DMS53 (cell line): ENCODE measurements at regions not wholly inside any gene's neighbourhood (a gene's known extent, or its start where the extent isn't known, plus 50 kb on each side); places are given as distances from the start of the nearest gene placed in this dataset.

Source experiments
- DNase-seq: peaks from one replicate; lab custom pipeline; 2025; lab: John Stamatoyannopoulos, UW

DNA sequence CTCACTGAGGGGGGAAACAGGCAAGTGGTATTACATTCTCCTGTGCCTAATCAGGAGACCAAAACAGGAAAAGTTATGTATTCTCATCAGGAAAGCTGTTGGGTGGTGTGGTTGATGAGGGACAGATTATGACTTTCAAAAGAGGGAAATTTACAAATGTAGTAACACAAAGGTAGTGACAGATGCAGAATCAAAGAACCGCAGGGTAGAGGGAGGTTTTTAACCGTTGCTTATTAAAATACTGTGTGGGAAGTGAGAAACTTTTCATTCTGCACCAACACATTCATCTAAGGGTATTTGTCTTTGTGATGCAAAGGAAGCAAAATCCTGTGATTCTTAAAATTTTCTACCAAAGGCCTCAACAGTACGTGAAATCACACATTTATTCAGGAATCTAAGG is 288.2 kb upstream of the MAN1A1 start:
- no peak for DNase-seq

DNA sequence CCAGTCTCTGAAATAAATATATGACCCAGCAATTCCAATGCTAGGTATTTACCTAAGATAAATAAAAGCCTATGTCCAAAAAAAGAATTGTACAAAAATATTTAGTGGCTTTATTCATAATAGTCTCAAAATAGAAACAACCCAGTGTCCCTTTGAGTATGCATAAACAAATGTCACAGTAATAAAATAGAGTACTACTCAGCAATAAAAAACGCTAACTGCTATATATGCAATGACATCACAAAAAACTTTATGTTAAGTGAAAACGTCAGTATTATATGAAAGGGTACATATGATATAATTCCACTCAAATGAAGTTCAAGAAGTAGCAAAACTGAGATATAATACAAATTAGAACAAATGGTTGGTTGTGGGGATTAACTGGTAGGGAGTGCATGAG is 286.5 kb upstream of the MAN1A1 start:
- no peak for DNase-seq

DNA sequence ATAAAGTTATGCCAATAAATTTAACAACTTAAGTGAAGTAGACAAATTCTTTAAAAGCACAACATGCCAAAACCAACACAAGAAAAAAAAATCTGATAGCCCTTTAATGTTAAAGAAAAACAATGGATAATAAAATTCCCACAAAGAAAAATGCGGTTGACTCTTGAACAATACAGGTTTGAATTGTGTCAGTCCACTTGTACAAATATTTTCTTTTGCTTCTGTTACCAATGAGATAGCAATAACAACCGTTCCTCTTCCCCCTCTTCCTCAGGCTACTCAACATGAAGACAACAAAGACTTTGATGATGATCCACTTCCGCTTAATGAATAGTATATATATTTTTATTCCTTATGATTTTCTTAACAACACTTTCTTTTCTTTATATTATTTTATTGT is 283.9 kb upstream of the MAN1A1 start:
- peak; percentile 32 for DNase-seq

DNA sequence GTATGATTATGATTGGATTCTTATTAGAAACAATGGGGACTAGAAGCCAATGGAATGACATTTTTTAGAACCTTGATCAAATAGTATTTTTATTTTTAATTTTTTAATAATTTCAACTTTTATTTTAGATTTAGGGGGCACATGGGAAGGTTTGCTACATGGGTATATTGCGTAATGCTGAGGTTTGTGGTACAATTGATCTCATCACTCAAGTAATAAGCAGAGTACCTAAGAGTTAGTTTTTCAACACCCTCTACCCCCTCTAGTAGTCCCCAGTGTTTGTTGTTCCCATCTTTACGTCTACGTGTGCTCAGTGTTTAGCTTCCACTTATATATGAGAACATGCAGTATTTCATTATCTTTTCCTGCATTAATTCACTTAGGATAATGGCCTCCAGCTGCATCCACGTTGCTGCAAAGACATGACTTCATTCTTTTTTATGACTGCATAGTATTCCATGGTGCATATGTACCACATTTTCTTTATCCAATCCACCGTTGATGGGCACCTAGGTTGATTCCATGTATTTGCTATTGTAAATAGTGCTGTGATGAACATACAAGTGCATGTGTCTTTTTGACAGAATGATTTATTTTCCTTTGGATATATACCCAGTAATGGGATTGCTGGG is 281.1 kb upstream of the MAN1A1 start:
- no peak for DNase-seq

DNA sequence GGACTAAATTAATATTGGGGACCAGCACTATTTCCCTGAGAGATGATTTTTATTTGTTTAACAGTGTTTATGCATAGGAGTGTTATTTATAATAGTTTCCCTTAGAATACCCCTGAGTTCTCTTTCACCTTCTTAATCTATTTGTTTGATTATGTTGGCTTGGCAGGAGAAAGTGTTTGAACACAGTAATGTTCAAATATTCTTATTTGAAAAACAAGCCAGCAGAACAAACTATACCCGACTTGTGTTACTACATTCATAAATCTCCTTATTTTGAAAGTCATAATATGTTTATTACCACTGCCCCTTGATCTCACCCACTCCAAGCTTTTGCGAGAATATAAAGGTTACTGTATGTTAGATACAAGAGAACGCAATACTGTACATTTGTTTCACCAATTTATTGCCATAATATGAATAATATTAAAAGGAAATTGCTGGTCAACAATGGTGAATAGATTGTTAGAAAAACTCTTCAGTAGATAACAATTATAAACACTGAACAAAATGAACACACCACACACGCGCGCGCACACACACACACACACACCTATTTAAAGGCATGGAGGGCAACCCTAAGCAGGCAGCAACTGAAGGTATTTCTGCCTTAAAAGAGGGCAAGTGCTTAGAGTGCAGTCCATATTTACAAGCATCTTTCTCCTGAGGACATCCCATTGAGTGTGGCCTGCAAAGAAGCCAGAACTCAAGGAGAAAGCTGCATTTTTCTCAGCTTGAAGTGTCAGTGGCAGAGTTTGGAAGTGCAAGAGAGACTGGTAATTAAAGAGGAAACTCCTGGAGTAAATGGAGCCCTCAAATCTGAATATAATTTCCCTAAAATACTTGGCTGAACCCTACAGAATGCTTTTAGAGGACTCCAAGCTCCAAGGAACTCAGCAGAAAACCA is 279.4 kb upstream of the MAN1A1 start:
- DNase-seq = peak; percentile 13

DNA sequence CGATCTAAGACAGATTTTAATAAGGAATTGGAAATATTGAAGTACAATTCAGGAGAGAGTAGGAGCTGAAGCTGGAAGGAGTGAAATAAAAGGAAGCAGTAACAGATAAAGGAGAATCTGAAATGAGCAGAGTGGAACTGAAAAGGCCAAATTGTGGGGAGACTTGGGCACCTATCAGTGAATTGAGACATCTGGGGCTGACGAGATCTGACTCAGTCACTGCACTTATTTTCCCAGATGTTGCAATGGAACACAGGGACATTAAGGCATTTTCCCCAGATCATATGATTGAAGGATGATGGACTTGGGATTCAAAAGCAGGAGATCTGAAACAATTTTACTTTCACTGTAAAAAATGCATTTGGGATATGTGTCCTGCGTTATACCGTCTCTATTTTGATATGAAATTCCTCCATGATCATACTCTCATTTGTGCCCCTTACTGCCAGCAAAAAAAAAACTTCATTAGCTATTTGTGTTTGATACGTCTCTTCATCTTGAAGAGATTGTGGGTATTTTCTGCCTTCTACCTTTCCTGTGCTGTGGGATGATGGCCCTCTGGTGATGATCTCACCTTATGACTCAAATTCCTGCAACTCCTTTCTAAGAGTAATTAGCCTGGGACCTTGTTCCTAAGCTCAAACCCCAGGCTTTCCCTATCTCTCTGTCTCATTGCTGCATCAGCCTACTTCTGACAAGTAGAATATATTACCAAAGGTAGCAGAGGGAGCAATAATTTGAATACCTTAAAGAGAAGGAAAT is 278.5 kb upstream of the MAN1A1 start:
- DNase-seq = peak; percentile 49

DNA sequence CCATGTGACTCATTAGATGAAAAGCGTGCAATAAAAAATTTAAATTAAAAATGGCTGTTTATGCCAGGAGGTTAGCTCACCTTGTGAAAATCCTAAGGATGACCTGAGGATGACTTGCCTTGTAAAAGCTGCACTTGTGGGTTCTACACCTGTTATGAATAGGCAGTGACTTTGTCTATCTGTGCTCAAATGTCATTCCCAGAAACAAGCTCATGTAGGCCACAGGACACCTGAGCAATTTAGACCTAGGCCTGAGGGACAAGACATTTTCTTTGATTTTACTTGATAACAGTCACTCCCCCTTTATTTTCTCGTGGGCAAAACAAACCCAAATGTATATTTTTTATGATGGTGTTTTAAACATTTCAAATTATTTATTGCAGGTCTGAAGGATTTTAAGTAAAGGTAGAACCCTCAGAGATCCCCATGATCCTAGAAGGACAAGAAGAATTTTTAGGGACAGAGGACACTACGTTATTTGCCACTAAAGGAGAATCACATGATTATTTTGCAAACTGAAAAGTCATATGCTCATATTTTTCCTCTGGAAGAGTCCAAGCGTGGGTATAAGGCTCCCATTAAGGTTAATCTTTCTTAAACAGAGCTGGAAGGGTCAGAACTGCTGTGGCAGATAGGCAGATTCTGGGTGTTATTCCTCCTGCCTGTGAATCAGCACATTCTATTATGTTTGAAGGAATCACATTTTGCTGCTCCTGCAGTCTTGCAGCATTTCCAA is 277.5 kb upstream of the MAN1A1 start:
- no peak for DNase-seq

DNA sequence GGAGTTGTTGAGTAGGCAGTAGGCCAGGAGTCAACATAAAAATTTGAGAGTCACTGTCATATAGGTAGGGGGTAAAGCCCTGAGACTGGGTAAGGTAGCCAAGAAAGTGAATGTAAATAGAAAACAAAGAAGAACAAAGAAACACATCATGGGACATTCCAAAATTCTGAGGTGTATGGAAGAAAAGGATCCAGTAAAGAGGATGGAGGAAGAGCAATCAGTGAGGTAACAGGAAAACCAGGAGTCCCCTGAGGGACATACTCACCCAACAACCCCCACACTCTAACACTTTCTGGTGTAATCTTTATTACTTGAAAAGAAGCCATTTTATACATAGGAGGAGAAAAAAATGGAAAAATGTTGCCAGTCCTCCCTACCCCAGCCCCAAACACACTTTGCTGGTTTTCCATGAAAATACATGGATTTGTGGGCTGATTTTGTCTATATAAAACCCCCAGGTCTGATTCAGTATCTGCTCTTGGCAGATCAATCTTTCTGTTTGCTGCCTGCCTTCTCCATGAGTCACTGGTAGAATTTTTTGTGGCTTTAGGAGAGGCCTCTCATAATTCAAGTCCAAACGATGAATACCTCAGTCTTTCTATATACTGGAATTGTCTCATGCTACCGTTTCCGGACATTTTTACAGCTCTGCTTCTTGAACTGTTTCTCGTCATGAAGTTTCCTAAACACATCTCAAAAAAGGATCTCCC is 271.4 kb upstream of the MAN1A1 start:
- DNase-seq = peak; percentile 22

DNA sequence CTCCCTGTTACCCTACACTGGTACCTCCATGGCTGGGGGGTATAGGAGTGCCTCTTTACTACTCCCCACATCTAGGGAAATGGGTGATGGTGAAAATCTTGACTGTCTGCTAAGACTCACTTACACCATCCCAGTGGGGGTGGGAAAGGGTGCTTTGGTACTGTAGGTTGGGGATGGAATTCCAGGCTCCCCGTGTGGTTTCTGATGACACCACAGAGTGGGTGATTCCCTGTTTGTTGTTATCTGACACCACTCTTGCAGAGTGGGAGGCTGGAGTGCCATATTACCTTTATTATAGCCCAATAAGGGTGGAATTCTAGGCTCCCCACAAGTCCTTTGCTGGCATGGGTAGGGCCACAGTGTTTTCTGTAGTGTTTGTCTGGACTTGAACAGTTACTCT is 264.6 kb upstream of the MAN1A1 start:
- no peak for DNase-seq

DNA sequence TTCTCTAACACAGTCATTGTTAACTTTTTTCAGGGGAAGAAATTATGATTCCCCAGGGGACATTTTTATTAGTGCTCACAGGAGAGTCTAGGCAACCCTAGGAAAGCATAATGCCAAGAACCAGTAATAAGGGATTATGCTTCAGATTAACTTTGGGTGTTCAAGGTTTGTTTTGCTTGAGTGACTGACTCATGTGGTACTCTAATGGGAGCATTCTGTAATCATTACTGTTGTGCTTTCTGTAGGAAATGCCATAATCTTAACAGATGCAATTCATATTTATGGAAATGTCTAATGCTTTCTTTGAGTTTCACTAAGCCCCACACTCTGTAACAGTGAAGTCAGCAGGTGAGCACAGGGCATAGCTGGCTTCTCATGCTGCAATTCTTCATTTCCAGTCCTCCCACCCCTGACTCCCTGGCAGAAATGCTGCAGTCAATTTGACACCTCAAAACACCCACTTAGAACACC is 263.4 kb upstream of the MAN1A1 start:
- no peak for DNase-seq

DNA sequence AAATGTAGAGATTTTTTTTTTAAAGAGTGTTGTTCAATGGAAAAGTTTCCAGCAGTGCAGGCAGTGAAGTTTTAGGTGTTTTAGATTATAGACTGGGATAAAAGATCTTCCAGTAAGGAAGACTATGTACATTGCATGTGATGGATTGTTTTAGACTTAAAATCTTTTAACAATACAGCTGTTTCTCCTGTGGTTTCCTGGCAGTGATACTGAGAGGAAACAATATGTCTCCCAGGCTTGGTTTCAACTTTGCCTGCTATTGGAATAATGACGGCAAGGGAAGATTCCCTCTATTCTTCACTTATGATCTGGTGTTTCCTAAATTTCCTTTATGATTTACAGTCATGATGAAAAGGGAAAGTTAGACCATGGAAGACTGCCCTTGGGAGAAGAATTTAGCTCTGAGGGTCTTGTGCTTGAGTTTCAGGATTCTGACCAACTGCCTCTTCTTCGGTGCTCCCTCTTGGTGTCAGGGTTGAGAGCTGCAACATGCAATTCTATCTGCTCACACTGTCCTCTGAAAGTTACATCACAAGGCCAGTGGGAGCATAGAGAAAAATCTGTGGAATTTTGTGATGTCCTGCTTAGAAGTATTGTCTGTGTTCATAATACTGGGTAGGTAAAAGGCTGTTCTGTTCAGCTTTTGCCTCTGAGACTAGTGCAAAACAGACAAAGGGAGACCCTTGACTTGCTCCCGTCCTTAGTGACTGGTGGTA is 262.8 kb upstream of the MAN1A1 start:
- DNase-seq = no peak

DNA sequence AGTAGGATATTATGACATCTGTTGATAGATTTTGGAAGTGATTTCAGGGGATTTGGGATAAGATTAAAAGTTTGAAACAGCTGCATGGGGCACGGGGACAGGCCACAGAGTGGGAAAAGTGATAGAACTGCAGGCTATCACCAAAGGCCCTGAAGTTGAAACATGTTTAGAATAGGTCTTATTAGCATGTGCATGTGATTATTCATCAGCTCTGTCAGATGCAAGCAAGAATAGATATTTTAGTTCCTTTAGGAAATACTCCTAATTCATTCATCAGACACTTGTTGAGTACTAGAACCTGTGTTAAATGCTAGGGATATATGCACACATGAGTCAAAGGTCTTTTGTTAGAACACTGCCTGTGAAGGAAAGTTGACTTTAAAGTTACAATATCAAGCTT is 261.2 kb upstream of the MAN1A1 start:
- no peak for DNase-seq

DNA sequence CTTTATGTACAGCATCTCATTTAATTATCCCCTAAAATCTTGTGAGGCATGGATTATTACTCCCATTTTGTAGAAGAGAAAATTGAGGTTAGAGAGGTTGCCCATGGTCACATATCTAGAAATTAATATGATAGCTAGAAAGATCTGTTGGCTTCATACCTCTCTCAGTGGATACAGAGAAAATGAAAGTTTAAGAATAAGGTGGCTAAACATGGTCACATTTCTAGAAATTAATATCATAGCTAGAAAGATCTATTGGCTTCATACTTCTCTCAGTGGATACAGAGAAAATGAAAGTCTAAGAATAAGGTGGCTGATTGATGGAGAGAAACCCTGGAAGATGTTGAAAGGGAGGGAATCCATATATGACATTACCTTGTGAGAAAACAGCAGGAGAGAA is 260.7 kb upstream of the MAN1A1 start:
- DNase-seq = no peak

DNA sequence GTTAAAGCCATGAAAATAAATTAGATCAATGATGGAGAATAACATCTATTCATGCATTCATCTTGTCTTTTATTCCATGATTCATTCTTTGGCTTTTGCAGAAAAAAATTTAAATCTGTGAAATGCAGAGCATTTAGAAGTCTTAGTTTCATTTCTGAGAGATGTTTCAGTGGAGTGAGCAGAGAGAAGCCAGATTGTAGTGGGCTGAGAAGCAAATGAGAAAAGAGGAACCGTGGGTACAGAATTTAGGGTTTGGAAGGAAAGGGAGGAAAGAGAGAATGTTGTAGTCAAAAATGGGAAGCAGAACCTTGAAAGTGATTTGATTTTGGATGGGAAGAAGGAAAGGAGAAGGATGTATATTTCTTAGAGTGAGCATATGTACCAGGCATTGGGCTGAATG is 260.3 kb upstream of the MAN1A1 start:
- no peak for DNase-seq

DNA sequence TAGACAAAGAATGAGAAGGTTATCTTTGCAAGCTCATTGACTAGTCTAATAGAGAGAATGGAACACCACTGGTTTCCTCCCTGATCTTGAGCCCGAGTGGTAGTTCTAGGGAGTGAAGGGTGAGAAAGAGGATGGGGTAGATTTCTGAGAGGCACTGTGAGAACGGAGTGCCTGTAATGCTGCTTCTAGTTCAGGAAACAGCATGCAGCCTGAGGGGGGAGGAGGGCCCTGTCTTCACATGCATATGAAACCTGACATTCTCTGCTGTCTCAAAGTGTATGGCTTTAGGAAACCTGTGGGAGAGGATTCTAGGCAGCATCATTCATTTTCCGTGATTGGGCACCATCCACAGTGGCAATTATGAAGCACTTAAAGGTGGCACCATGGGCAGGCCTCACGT is 259.4 kb upstream of the MAN1A1 start:
- DNase-seq = no peak

DNA sequence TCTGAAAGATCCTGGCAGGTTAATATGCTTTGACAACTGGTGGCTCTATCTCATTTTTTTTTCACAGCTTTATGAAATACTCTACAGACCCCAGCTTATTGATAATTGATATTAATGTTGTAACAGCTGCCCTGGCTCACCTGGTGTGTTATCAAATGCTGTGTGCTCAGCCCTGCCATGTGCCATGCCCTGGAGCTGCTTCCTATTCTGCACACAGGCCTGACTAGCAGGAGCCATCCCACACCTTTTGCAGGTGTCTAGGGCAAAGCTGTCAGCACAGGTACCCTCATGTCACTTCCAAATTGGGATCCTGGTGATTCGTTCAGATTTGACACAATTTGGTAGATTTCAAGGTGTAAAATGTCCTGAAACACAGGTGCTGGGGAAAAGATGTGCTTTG is 254.6 kb upstream of the MAN1A1 start:
- DNase-seq = no peak

DNA sequence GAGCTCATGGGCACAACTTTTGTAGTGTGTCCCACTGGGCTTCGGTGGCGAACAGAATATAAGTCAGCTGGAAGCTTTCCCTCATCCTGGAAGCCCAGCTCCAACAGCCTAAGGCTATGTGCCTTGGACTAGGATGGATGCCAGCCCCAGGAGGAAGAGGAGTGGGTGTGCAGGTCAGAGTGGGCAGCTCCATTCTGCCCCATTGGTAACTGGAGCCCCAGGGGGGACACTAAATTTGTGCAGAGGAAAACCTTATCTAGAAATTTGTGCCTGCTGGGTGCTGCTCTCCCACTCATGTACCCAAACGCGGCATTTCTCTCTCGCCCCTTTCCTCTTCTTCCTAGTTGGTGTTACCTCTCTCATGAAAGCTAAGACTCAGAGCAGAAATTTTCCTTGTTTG is 253.9 kb upstream of the MAN1A1 start:
- no peak for DNase-seq

DNA sequence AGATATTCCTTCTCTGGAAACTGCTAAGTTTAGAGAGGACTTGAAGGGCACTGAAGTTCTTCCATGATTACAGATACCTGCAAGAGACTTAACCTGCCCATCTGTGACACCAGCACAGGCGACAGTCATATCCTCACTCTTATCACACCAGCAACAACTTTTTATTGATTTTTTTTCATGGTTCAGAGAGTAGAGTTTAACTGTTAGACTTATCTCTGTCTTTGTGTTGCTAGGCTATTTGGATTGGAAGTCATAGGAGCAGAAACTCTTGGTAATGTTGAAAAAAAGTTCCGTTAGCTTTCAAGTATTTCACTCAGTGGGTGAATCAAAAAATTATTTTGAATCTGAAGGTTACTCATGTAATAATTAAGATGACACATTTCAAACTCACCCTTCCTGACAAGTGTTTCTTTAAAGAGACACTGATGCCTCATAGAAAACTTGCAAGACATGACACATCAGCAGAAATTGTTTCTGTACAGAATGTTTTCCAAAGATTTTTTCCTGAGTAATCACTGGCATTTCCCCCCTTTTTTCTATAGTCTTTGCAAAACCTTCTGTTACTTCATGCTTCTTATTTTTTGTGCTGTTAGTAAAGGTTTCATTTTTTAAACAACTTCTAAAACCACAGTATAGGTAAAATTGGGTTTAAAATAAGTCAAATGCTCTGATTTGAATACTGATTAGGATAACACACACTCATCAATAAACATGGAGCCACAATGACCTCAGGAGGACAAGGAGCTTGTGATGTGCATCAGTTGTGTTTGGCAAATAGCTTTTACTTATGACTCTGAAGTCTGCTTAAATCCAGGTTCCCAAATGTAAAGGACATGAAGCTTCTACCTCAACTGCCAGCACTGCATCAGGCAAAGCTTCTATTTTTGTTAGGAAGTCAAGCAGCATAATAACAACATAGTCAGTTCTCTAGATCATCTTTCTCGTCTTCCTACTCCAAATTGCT is 252.9 kb upstream of the MAN1A1 start:
- DNase-seq = no peak

DNA sequence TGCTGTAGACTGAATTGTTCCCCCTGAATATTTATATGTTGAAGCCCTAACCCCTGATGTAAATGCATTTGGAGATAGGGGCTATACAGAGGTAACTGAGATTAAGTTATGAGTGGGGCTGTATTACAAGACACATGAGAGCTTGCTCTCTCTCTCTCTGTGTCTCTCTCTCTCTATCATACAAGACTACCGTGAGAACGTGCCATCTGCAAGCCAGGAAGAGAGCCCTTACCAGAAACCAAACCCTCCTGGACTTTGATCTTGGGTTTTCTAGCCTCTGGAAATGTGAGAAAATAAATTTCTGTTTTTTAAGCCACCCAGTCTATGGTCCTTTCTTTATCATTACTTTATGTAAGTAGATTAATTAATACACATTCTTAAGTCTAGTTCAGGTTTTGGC is 249.3 kb upstream of the MAN1A1 start:
- peak; percentile 80 for DNase-seq

DNA sequence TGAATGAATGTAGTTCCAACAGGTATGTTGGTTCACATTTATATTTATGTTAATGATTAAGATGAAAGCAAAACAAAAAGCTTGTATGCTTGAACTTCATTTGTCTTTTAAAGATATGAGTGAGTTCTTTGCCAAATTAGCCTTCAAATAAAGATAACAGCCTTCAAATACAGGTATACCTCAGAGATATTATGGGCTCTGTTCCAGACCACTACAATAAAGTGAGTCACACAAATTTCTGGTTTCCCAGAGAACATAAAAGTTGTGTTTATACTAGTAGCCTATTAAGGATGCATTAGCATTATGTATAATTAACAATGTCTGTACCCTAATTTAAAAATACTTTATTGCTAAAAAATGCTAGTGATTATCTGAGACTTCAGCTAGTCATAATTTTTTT is 245.3 kb upstream of the MAN1A1 start:
- DNase-seq = no peak
